AG04450 (cell line): ENCODE measurements at regions not wholly inside any gene's neighbourhood (a gene's known extent, or its start where the extent isn't known, plus 50 kb on each side); places are given as distances from the start of the nearest gene placed in this dataset.
"Not testable (repeated sequence)": the region's sequence is repeated elsewhere in the genome, so short reads cannot be mapped to it uniquely, and the experiment has no call there.

Experiments
- CTCF ChIA-PET: fragments of 300-600, 350-600 bp; formaldehyde crosslinking; extraction: SDS; loops from one replicate; lab custom pipeline; 2022; ENCODE audit warnings: antibody characterized with exemption, inconsistent platforms; lab: Charles Lee
- POLR2A ChIA-PET: fragments of 350-600 bp; formaldehyde crosslinking; extraction: SDS; loops from one replicate; lab custom pipeline; 2021; ENCODE audit warnings: antibody characterized with exemption, inconsistent platforms; lab: Yijun Ruan, JAX
- DNase-seq: peaks from one replicate; pipeline ENCODE4 v3.0.0-alpha.2; 2011; ENCODE audit warnings: low read depth, low spot score
- H3K27ac ChIP-seq: one replicate; pipeline ENCODE4 v1.5.1; 2012; ENCODE audit warnings: low read depth, low read length, control low read depth
- H3K27me3 ChIP-seq: one replicate; pipeline ENCODE4 v1.6.0; 2012; ENCODE audit warnings: low read length; ENCODE audit not compliant: control insufficient read depth, insufficient read depth
- H3K4me3 ChIP-seq: 2 replicates; pipeline ENCODE4 v1.5.1; 2011; ENCODE audit warnings: mild to moderate bottlenecking, low read depth, low read length, control low read depth
- H3K9me3 ChIP-seq: 2 replicates; pipeline ENCODE4 v1.5.1; 2012; ENCODE audit warnings: low read length; ENCODE audit not compliant: control insufficient read depth, insufficient read depth
- CTCF ChIP-seq: IDR thresholded peaks from 2 replicates; pipeline ENCODE4 v1.5.1; 2011; ENCODE audit warnings: low read depth, low read length, control low read depth, inconsistent platforms

- POLR2A ChIA-PET, result no interaction called here
- no peak overlapping the region for H3K4me3 ChIP-seq
- no peak for DNase-seq
- no peaks in the 10 kb centered on the region for H3K27me3 ChIP-seq
- CTCF ChIA-PET, result interaction anchor here (0.8 to 1.4 kb wide), 2 partner anchors 29 to 67 kb away, joined by 3 read pairs; no protein-coding TSS in a partner anchor
- no peak for TF ChIP-seq CTCF
- H3K9me3 ChIP-seq, result no peaks in the 10 kb centered on the region
- no peak overlapping the region for H3K27ac ChIP-seq
These were observed 151.0 kb upstream of the ATF7IP start for GRCh38 chr12:14214495-14214894.

GRCh38 chr12:14215949-14216348 lies 149.5 kb upstream of the ATF7IP start:
- H3K9me3 ChIP-seq, H3K4me3 ChIP-seq, POLR2A ChIA-PET, H3K27me3 ChIP-seq, DNase-seq, H3K27ac ChIP-seq: not testable (repeated sequence)
- CTCF ChIA-PET, result interaction anchor here (0.9 to 1.4 kb wide), 2 partner anchors 30 to 414 kb away, joined by 3 to 5 read pairs; no protein-coding TSS in a partner anchor

GRCh38 chr12:14216405-14217294 lies 148.8 kb upstream of the ATF7IP start:
- CTCF ChIA-PET, result no interaction called here
- no peak overlapping the region for H3K4me3 ChIP-seq

GRCh38 chr12:14219156-14219555 lies 146.3 kb upstream of the ATF7IP start:
- no peak for TF ChIP-seq CTCF
- no peak for DNase-seq
- Histone ChIP-seq H3K27me3 (no peaks in the 10 kb centered on the region), H3K9me3 (peaks cover 12% of the 10 kb centered on the region), H3K27ac (no peak overlapping the region), H3K4me3 (no peak overlapping the region)
- ChIA-PET POLR2A (no interaction called here), CTCF (interaction anchor here (0.6 kb wide), 1 partner anchor 33 kb away, joined by 3 read pairs; no protein-coding TSS in a partner anchor)

More at GRCh38 chr12:14216405-14217294, 148.8 kb upstream of the ATF7IP start:
- Histone ChIP-seq H3K27me3 (no peaks in the 10 kb centered on the region), H3K27ac (no peak overlapping the region), H3K9me3 (peaks cover 1% of the 10 kb centered on the region)
- TF ChIP-seq CTCF, result no peak
- POLR2A ChIA-PET, result no interaction called here
- DNase-seq, result no peak

- POLR2A ChIA-PET, H3K4me3 ChIP-seq, DNase-seq, H3K27ac ChIP-seq, H3K27me3 ChIP-seq: not testable (repeated sequence)
- H3K9me3 ChIP-seq, result peaks cover 12% of the 10 kb centered on the region
- CTCF ChIA-PET, result interaction anchor here (0.5 to 0.6 kb wide), 2 partner anchors 33 to 48 kb away, joined by 3 read pairs; no protein-coding TSS in a partner anchor
These were observed 145.8 kb upstream of the ATF7IP start for GRCh38 chr12:14219670-14220069.

GRCh38 chr12:14225064-14225463 lies 140.4 kb upstream of the ATF7IP start:
- TF ChIP-seq CTCF, result no peak
- POLR2A ChIA-PET, result no interaction called here
- Histone ChIP-seq H3K4me3 (no peak overlapping the region), H3K9me3 (peaks cover 12% of the 10 kb centered on the region), H3K27me3 (no peaks in the 10 kb centered on the region), H3K27ac (no peak overlapping the region)
- no peak for DNase-seq
- CTCF ChIA-PET, result no interaction called here

- H3K4me3 ChIP-seq, H3K27me3 ChIP-seq, H3K9me3 ChIP-seq, DNase-seq, CTCF ChIA-PET, H3K27ac ChIP-seq, POLR2A ChIA-PET: not testable (repeated sequence)
These were observed 130.3 kb upstream of the ATF7IP start for GRCh38 chr12:14235176-14235575.

- CTCF ChIA-PET, result interaction anchor here (0.9 to 4.5 kb wide), 8 partner anchors 129 to 534 kb away, joined by 3 to 73 read pairs (median 24); partner anchors contain the start of gene ATF7IP
- H3K27ac ChIP-seq, DNase-seq, H3K9me3 ChIP-seq, POLR2A ChIA-PET, H3K4me3 ChIP-seq, H3K27me3 ChIP-seq: not testable (repeated sequence)
These were observed 128.8 kb upstream of the ATF7IP start for GRCh38 chr12:14236641-14237040.
